NT2/D1 (cell line): ENCODE measurements at regions not wholly inside any gene's neighbourhood (a gene's known extent, or its start where the extent isn't known, plus 50 kb on each side); places are given as distances from the start of the nearest gene placed in this dataset.

Source experiments
- SUZ12 ChIP-seq: IDR thresholded peaks from 2 replicates; pipeline ENCODE4 v1.6.1; 2011; ENCODE audit not compliant: insufficient read length, insufficient read depth; ENCODE audit errors: extremely low read depth
- YY1 ChIP-seq: IDR thresholded peaks from 2 replicates; pipeline ENCODE4 v1.6.1; 2011; ENCODE audit not compliant: insufficient read length, insufficient read depth
- ZNF274 ChIP-seq: IDR thresholded peaks from 2 replicates; pipeline ENCODE4 v1.6.1; 2011; ENCODE audit warnings: mild to moderate bottlenecking, low read depth, low read length

DNA sequence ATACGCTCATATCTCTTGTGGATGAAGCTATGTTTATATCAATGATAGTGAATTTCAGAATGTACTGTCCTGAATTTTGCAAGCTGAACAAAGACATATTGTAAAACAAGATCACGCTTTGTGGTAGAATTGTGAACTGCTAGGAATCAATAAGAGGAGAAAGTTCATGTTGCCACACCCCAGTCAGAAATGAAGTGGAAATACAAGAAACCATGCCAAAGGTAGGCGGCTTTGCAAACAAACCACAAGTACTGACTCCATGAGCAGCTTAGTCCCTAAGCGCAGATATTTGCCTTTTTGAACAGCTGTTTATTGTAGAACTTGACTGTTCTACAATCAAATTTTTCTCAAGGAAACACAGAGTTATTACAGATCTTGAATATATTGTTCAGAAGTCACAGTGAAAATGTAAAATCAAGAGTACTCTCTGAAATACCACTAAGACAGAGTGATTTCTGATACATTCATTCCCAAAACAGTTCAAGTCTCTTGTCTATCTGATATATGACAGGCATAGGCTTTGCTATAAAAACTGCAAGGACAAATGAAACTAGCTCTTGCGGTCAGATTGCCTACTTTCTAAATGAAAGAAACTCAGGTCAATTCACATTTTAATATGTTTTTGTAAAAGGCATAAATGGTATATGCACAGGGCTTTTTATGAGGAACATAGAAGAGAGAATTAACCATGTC lies 120.9 kb upstream of the CDH19 start:
- TF ChIP-seq YY1 (no peak), SUZ12 (no peak), ZNF274 (no peak)
